Neural progenitor cell (in vitro differentiated cells): ENCODE measurements at regions not wholly inside any gene's neighbourhood (a gene's known extent, or its start where the extent isn't known, plus 50 kb on each side); places are given as distances from the start of the nearest gene placed in this dataset.

Experiments
- CTCF ChIP-seq: fragments of 200-600 bp; sonication (generic); IDR thresholded peaks from 2 replicates; pipeline ENCODE4 v1.5.1; 2017; ENCODE audit warnings: antibody characterized with exemption, mild to moderate bottlenecking
- EZH2 ChIP-seq: fragments of 200-600 bp; sonication (generic); IDR thresholded peaks from 2 replicates; pipeline ENCODE4 v1.6.1; 2017; ENCODE audit warnings: antibody characterized with exemption, mild to moderate bottlenecking, moderate library complexity
- EZH2phosphoT487 ChIP-seq: fragments of 200-600 bp; sonication (generic); IDR thresholded peaks from 2 replicates; pipeline ENCODE4 v1.6.1; 2017; ENCODE audit warnings: antibody characterized with exemption

- no peak for TF ChIP-seq CTCF
- no peak for TF ChIP-seq EZH2phosphoT487
- no peak for TF ChIP-seq EZH2
These were observed 340.5 kb upstream of the SYNCRIP start for GRCh38 chr6:85983032-85983659.
